ENCODE measurements at regions not wholly inside any gene's neighbourhood (a gene's known extent, or its start where the extent isn't known, plus 50 kb on each side); places are given as distances from the start of the nearest gene placed in this dataset.

DNA sequence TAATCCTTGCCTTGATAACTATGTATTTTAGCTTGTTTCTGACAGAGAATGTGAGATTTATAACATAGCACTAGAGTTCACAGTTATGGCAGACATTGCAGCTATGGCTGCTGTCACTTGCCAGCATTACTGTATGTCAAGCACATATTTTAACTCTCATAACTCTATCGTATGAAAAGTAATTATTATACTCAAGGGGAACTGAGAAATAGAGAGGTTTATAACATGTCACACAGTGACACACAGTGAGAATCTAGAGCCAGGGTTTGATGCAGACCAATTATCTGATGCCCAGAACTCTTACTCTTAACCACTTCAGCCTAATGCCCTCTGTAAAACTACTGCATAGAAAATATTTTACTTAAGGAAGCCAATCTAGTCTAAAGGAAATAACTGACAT, 1012.4 kb downstream of the GRIK2 start:
- H3K4me3 ChIP-seq (replicated peaks; ENCODE audit: low read depth, low read length): no peak overlapping the region
- H3K36me3 ChIP-seq (ENCODE audit: control insufficient read depth, insufficient read depth, low read length): no peaks in the 10 kb centered on the region
- TF ChIP-seq, protein P1, sequence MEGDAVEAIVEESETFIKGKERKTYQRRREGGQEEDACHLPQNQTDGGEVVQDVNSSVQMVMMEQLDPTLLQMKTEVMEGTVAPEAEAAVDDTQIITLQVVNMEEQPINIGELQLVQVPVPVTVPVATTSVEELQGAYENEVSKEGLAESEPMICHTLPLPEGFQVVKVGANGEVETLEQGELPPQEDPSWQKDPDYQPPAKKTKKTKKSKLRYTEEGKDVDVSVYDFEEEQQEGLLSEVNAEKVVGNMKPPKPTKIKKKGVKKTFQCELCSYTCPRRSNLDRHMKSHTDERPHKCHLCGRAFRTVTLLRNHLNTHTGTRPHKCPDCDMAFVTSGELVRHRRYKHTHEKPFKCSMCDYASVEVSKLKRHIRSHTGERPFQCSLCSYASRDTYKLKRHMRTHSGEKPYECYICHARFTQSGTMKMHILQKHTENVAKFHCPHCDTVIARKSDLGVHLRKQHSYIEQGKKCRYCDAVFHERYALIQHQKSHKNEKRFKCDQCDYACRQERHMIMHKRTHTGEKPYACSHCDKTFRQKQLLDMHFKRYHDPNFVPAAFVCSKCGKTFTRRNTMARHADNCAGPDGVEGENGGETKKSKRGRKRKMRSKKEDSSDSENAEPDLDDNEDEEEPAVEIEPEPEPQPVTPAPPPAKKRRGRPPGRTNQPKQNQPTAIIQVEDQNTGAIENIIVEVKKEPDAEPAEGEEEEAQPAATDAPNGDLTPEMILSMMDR (IDR thresholded peaks at IDR 0.05; ENCODE audit: insufficient read depth, low read length, poor library complexity, severe bottlenecking): no peak
- DNase-seq (ENCODE audit: extremely low read depth, insufficient read length): no peak
- H3K27me3 ChIP-seq (replicated peaks; ENCODE audit: control insufficient read depth, insufficient read depth, low read length): no peaks in the 10 kb centered on the region

DNA sequence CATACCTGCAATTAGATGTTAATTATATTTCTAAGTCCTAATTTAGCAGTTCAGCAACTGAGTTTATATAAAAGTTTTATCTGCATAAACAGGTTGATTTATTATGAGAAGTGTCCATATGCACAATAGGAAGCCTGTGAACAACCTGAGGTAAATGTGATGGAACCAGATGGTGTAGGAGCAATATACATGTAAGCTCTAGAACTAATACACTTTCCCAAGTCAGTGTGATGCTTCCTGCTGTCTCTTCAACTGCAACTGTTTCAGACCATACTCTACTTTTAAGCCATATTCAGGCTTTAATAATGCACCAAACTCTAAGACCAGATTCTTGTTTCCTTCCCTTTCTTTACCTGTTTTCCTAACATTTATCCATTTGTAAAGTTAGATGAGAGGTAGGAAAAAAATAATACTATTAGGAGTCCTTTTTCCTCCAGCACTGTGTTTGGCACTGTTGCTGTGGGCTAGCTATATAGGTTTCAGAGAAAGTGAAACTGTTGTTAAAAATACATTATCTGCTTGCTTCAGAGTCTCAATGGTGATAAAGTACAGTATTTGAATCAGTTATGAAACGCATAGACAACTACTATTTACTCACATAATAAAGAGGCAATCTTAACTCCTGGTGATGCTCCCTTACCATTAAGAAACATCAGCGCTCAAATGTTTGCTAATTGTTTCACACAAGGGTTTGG, 1009.3 kb downstream of the GRIK2 start:
- no peak for DNase-seq (ENCODE audit: extremely low read depth, insufficient read length)
- H3K27me3 ChIP-seq (replicated peaks; ENCODE audit: control insufficient read depth, insufficient read depth, low read length): no peaks in the 10 kb centered on the region
- H3K36me3 ChIP-seq (ENCODE audit: control insufficient read depth, insufficient read depth, low read length): no peaks in the 10 kb centered on the region
- TF ChIP-seq, protein P1 (IDR thresholded peaks at IDR 0.05; ENCODE audit: insufficient read depth, low read length, poor library complexity, severe bottlenecking): no peak
- H3K4me3 ChIP-seq (replicated peaks; ENCODE audit: low read depth, low read length): no peak overlapping the region

DNA sequence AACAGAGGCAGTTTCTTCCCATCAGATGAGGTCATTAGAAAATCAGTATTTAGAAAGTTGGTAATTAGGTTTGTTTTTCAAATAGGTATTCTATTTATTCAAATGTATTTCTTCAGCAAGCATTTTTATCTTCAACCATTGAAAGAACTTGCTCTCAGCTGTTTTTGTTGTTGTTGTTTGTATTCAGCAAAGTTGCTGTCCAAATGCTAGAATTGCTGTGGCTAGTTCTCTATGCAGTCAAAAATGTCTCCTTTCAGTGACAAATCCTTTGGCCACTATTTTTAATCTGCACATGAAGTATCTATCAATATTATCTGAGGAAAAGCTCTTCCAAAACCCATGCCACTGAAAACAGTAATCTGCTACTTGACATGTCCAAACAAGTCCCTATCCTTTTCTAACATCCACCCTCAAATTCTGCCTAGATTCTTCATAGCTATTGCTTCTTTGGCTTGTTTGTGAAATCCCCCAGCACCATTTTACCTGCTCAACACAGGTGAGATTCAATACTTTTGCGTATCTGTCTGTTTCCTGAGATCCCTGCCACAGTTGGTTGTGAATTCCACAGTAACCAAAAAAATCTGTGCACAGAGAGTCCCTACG, 1005.4 kb downstream of the GRIK2 start:
- no peaks in the 10 kb centered on the region for H3K36me3 ChIP-seq (ENCODE audit: control insufficient read depth, insufficient read depth, low read length)
- no peaks in the 10 kb centered on the region for H3K27me3 ChIP-seq (replicated peaks; ENCODE audit: control insufficient read depth, insufficient read depth, low read length)
- H3K4me3 ChIP-seq (replicated peaks; ENCODE audit: low read depth, low read length): no peak overlapping the region
- no peak for DNase-seq (ENCODE audit: extremely low read depth, insufficient read length)
- TF ChIP-seq, protein P1 (IDR thresholded peaks at IDR 0.05; ENCODE audit: insufficient read depth, low read length, poor library complexity, severe bottlenecking): no peak

DNA sequence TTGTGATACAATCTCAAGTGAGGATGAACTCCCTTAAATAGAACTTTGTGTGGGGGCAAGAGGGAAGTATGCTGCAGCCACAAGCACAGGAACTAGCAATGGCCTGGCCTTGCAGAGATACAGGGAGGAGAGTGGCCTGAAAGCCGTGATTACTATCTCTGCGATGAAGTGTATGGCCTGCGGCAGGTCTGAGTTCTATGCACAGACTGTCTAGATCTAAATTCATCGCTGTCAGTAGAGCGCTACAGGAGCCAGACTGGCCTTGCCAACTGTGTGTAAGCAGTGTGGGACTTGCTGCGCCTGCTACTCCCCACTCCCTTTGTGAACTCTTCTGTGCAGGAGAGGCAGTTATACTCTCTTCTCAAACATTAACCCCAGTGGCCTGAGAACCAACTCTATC, 997.0 kb downstream of the GRIK2 start:
- no peak for DNase-seq (ENCODE audit: extremely low read depth, insufficient read length)
- Histone ChIP-seq H3K36me3 (ENCODE audit: control insufficient read depth, insufficient read depth, low read length) (no peaks in the 10 kb centered on the region), H3K27me3 (replicated peaks; ENCODE audit: control insufficient read depth, insufficient read depth, low read length) (no peaks in the 10 kb centered on the region), H3K4me3 (replicated peaks; ENCODE audit: low read depth, low read length) (no peak overlapping the region)
- TF ChIP-seq, protein P1 (IDR thresholded peaks at IDR 0.05; ENCODE audit: insufficient read depth, low read length, poor library complexity, severe bottlenecking): no peak

DNA sequence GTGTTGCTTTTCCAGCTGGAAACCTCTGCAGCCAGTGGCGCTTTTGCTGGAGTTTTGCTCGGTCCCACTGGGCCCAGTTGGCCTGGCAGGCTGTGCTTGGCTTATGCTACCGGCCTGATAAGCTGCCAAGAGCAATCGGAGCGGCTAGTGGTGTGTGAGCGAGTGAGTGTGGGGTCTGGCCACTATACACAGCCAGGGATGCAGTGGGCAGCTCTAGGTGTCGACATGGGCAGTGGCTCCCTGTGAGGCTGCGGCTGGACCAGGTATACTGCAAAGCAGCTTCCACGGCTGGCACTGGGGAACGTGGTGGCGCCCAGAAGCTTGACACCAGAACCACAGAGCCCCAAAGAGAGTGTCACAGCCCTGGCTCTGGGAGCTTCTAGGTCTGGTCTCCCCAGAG, 996.5 kb downstream of the GRIK2 start:
- Histone ChIP-seq H3K27me3 (replicated peaks; ENCODE audit: control insufficient read depth, insufficient read depth, low read length) (no peaks in the 10 kb centered on the region), H3K36me3 (ENCODE audit: control insufficient read depth, insufficient read depth, low read length) (no peaks in the 10 kb centered on the region), H3K4me3 (replicated peaks; ENCODE audit: low read depth, low read length) (no peak overlapping the region)
- no peak for DNase-seq (ENCODE audit: extremely low read depth, insufficient read length)
- TF ChIP-seq, protein P1 (IDR thresholded peaks at IDR 0.05; ENCODE audit: insufficient read depth, low read length, poor library complexity, severe bottlenecking): no peak
